HG03139 (cell line): ENCODE measurements at regions not wholly inside any gene's neighbourhood (a gene's known extent, or its start where the extent isn't known, plus 50 kb on each side); places are given as distances from the start of the nearest gene placed in this dataset.
"Not testable (repeated sequence)": the region's sequence is repeated elsewhere in the genome, so short reads cannot be mapped to it uniquely, and the experiment has no call there.

ENCODE experiments used
- ATAC-seq: cut with Tn5 transposase; IDR thresholded peaks from one replicate; pipeline ENCODE4 v1.9.1; 2021; ENCODE audit not compliant: unreplicated experiment

GRCh38 chr6:115131709-115132490 lies 789.1 kb upstream of the HS3ST5 start:
- no peak for ATAC-seq

- ATAC-seq: not testable (repeated sequence)
These were observed 778.7 kb upstream of the HS3ST5 start for GRCh38 chr6:115121513-115121912.

DNA sequence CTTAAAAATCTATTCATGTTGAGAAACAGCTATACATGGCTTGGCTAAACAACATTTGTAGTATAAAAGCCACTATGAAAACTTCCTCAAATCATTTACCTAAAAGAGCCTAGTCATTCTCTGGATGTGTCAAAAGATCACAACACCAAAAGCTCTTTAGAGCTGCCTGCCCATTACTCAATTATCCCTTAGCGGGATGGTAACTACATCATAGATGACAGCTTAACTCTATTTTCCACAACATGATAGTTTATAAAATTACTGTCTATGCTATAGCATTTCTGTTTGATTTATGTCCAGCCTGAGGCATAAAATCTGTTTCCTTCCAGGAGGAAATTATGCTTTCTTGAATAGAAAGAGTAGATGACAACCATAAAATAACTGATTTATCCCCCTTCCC lies 777.6 kb upstream of the HS3ST5 start:
- ATAC-seq: no peak

- ATAC-seq: no peak
These were observed 748.6 kb upstream of the HS3ST5 start for GRCh38 chr6:115091461-115091860.

DNA sequence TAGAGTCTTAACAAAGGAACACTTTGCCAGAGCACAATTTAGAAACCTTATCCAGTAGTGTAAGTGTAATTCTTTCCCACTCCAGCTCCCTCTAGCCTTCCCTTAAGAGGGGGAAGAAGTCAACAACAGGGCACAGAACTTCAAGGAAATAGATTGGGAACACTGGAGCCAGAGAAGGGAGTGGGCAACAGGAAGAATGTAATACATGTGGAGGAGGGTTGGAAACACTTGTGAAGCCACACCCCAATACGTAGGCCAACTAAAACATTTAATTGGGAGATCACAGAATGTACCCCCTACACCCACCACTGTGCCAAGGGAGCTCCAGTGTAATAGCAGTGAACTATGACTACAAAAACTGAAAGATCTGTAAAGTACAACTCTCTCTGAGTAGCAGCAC lies 735.7 kb upstream of the HS3ST5 start:
- no peak for ATAC-seq

- no peak for ATAC-seq
These were observed 729.1 kb upstream of the HS3ST5 start for GRCh38 chr6:115071962-115072361.

DNA sequence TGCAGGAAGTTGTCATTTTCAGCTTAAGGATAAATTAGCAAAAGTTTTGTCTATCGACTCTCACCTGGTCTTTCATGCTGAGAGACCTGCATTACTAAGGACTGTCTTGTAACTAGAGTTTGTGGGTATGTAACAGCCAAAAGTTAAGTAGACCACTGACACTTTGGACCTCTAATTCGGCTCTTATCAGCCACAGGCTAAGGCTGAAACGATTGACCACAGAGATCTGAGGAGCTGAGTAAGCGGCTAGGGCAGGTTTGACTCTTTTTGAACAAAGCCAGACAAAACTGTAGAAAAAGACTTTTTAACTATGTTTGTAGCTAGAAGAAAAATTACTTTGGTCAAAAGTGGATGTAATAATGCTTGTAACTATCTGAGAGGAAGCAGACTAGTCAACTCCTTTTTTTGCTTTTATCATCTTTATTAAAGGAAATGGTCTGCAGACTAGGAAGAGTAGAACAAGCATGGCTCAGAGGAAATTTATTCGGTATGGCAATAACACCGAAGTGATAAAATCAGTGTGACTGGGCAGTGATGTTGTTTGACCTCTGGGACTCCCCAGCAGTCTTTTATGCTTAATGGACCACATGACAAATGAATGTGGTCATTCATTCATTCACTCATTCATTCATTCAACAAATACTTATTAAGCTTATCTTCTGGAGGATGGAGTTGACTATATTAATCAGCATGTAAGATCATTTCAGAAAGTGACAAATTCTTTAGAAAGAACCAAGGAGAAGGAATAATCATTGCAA lies 725.0 kb upstream of the HS3ST5 start:
- no peak for ATAC-seq

DNA sequence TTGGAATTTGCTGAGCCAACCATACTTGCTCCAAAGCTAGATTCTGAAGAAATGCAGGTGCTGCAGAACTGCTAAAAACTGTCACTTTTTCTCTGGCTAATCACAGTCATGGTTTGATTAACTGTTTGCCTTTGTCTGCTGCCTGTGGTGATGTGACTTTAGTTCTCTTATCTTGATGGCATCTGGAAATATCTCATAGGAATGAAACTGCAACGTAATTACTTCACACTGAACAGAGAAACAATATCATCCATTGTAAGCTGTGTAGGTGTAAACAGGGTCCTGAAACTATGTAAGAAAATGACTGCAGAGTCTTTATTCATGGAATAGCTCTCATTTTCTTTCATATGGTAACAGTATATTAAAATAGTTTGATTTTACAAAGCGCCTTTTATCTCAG lies 721.9 kb upstream of the HS3ST5 start:
- no peak for ATAC-seq

DNA sequence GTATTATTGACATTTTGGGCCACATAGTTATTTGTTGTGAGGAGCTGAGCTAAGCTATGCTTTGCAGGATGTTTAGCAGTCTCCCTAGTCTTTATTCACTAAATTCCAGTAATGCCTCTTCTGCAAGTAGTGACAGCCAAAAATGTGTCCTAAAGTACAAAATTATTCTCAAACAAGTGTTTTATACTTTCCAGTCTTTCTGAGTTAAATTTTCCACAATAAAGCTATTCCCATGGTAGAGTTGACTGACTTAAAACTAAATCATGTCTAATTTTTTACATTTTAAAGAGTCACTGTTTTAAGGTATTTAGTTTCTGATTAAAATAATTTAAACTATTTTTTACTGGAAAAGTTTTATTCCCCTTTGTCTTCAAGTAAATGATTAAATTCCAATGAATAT lies 717.8 kb upstream of the HS3ST5 start:
- no peak for ATAC-seq

DNA sequence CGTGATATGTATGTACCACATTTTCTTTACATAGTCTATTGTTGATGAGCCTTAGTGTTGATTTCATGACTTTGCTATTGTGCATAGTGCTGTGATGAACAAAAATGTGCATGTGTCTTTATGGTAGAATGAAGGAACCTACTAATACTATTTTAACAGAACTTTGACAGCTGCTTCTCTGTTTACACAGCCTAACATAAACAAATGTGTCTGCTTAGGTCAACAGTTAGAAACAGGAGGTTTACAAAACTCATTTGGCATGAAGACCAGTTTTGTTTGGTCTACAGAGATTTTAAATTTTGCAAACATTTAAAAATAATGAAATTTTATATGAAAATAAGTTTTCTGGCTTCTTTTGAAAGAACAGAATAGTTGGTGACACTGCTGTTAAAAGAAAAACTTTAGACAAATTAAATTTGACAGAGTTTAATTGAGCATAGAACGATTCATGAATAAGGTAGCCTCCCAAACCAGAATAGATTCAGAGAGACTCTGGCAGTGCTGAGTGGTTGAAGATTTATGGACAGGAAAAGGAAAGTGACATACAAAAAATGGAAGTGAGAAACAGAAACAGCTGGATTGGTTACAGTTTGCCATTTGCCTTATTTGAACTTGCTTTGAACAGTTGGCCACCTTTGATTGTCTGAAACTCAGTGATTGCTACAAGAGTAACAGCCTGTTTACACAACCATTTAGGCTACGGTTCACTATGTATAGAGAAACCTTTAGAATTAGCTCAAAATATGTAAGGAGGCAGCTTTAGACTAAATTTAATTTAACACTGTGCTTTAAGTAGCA lies 715.8 kb upstream of the HS3ST5 start:
- ATAC-seq: no peak

DNA sequence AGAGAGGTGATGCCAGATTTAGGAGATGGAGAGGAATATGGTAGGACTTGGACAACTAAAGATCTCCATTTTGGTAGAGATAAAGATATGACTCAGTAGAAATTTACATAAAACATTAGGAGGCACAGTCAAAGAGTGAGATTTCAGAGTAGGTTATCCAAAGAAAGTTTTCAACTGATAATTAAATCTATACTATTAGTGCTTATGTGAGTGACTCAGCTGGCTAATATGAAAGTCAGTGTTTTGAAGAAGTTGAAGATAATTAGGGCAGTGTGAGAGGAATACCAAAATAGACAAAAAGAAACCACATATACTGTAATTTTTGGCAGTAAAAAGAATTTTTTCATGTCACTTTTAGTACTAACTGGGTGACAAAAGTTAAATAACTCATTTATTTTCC lies 712.8 kb upstream of the HS3ST5 start:
- ATAC-seq: no peak

- not testable (repeated sequence) for ATAC-seq
These were observed 711.4 kb upstream of the HS3ST5 start for GRCh38 chr6:115054242-115054641.

GRCh38 chr6:115053169-115053860 lies 710.5 kb upstream of the HS3ST5 start:
- no peak for ATAC-seq

GRCh38 chr6:115016593-115016992 lies 673.8 kb upstream of the HS3ST5 start:
- no peak for ATAC-seq

DNA sequence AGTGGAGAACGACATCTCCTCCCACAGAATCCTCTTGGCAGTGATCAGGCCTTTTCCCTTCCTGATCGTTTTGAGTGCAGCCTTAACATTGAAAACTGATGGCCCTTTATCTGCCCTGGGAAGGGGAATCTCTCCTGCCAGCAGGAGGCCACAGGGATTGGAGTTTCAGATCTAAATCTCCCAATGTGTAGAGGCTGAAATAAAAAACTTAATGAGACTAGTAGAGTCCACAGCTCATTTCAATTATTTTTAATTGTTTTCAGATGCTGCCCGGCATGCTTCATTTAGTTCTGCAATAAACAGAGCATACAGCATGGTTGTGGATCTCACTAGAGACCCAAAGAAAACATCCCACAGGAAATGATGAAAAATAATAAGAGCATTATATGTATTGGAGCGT lies 662.2 kb upstream of the HS3ST5 start:
- no peak for ATAC-seq

DNA sequence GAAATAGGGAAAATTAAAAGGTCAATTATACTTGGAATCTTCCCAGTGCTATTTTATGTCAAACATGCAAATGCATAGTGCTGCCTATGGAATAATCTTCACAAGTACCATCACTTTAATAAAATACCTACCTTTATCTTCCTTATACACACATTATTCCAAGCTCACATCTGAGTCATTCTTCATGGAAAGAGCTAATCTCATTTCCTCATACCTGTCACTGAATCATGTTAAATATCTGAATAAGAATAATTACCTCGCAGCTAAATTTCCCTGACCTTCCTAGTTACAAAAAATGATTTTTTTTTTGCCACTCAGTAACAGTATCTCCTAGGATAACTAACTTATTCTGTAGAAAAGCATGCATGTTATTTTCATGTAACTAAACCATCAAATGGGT lies 661.4 kb upstream of the HS3ST5 start:
- no peak for ATAC-seq

DNA sequence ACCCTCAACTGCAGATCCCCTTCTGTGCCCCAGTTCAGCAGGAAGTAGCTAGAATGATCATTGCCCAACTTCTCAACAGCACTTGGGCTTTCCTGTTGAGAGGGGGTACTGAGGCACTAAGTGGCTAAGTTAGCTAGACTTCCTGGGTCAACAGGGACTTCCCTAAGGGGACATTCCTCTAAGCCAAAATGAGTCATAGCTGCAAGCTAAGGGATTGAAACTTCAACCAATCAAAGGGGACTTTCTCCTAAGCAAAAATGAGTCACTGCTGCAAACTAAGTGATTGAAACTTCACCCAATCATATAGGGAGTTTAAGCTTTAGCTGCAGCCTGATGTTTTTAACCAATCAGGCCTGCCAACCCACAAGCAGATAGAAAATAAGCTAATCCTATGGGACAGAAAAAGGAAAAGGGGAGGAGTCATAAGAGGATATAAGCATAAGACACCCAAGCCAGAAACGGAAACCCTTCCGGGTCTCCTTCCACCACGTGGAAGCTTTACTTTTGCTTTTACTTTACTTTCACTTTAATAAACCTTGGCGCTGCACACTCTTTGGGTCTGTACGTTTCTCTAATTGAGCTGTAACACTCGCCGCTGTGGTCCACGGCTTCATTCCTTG lies 659.0 kb upstream of the HS3ST5 start:
- no peak for ATAC-seq

DNA sequence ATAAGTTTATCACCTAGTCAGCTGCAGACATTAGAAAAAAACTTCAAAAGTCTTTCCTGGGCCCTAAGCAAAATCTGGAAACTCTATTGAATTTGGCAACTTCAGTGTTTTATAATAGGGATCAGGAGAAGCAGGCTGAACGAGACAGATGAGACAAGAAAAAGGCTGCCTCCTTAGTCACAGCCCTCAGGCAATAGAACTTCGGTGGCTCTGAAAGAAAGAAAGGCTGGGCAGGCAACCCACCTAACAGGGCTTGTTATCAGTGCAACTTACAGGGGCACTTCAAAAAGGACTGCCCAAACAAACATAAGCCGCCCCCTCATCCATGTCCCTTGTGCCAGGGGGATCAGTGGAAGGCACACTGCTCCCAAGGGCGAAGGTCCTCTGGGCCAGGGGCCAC lies 657.9 kb upstream of the HS3ST5 start:
- ATAC-seq: no peak

- ATAC-seq: no peak
These were observed 655.7 kb upstream of the HS3ST5 start for GRCh38 chr6:114998492-114998891.

DNA sequence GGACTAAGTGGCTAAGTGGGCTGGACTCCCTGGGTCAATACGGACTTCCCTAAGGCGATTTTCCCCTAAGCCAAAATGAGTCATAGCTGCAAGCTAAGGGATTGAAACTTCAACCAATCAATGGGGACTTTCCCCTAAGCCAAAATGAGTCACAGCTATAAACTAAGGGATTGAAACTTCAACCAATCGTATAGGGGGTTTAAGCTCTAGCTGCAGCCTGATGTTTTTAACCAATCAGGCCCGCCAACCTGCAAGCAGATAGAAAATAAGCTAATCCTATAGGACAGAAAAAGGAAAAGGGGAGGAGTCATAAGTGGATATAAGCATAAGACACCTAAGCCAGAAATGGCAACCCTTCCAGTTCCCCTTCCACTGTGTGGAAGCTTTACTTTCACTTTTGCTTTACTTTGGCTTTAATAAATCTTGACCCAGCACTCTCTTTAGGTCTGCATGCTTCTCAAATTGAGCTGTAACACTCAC lies 655.0 kb upstream of the HS3ST5 start:
- peak; percentile 52 for ATAC-seq

DNA sequence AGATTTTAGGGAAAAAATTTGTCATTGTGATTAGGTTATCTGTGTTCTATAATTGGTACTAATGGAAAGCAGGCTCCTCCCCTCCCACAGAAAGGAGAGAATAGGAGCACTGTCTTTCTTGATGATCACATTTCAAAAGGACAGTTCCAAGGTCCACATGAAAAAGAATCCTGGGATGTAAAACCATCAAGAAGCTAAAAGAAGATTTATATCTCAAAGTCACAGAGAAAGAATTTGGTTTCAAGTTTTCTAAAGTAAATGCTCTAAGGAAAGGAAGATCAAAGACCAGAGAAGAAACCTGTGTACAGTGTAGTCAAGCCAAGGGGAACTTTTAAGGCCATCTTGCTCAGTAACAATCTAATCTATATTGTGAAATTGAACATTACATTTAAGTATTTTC lies 652.7 kb upstream of the HS3ST5 start:
- ATAC-seq: no peak
